ENCODE measurements at regions not wholly inside any gene's neighbourhood (a gene's known extent, or its start where the extent isn't known, plus 50 kb on each side); places are given as distances from the start of the nearest gene placed in this dataset.

DNA sequence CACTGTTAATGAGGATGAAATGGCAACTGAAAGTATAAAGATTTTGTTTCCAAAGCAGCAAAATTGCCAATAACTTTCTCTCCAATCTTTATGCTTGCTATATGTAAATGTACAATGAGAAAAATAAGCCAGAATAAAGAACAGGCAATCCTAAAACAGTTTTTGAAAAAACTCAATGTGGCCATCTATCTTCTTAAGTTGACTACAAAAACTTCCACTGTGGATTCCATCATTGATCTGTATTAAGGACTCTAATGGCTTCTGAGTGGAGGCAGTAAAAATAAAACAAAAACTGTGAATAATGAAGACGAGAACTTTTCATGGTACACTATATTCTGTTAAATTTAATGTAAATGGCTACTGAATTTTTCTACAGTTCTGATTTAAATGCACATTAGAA, 382.9 kb downstream of the TMEM232 start:
- TF ChIP-seq, protein P1, sequence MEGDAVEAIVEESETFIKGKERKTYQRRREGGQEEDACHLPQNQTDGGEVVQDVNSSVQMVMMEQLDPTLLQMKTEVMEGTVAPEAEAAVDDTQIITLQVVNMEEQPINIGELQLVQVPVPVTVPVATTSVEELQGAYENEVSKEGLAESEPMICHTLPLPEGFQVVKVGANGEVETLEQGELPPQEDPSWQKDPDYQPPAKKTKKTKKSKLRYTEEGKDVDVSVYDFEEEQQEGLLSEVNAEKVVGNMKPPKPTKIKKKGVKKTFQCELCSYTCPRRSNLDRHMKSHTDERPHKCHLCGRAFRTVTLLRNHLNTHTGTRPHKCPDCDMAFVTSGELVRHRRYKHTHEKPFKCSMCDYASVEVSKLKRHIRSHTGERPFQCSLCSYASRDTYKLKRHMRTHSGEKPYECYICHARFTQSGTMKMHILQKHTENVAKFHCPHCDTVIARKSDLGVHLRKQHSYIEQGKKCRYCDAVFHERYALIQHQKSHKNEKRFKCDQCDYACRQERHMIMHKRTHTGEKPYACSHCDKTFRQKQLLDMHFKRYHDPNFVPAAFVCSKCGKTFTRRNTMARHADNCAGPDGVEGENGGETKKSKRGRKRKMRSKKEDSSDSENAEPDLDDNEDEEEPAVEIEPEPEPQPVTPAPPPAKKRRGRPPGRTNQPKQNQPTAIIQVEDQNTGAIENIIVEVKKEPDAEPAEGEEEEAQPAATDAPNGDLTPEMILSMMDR (IDR thresholded peaks at IDR 0.05): no peak
- no peak for TF ChIP-seq POLR2A (IDR thresholded peaks at IDR 0.05)
